ENCODE measurements at regions not wholly inside any gene's neighbourhood (a gene's known extent, or its start where the extent isn't known, plus 50 kb on each side); places are given as distances from the start of the nearest gene placed in this dataset.

DNA sequence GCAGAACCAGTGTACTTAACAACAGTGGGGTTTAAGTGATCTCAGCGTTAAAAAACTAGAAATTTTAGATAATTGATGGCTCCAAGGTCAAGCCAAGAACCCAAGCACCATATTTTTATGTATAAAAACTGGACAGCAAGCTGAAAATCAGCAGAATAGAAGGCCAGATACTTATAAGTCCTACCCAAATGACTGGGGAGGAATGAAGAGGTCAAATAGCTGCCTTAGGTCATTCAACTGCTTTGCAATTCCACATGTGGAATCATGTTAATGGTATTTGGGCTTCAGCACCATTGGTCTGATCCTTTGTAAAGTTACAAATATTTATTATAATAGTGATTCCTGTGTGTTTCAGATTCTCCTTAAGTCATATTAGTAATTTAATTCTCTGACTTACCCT lies 108.4 kb downstream of the FAT3 start:
- Histone ChIP-seq H4K20me1 (ENCODE audit: low read length) (no peaks in the 10 kb centered on the region), H3K9me3 (ENCODE audit: low read length) (no peaks in the 10 kb centered on the region), H3K4me3 (ENCODE audit: low read length) (no peak overlapping the region), H3F3A (ENCODE audit: low read length, unreplicated experiment) (no peaks in the 10 kb centered on the region), H3K27ac (ENCODE audit: low read length) (no peak overlapping the region), H3K27me3 (ENCODE audit: low read length) (no peaks in the 10 kb centered on the region), H3K9me2 (replicated peaks; ENCODE audit: low read length) (no peaks in the 10 kb centered on the region), H3K4me2 (ENCODE audit: low read length) (no peak overlapping the region), H2AFZ (ENCODE audit: low read length) (no peak overlapping the region), H3K36me3 (ENCODE audit: low read depth, low read length) (no peaks in the 10 kb centered on the region), H3K4me1 (ENCODE audit: insufficient read depth, low read length) (peaks cover 5% of the 10 kb centered on the region; the same call in 1 of the 2 replicates), H3K79me2 (ENCODE audit: low read length) (no peaks in the 10 kb centered on the region), H3K9ac (ENCODE audit: low read length) (no peak overlapping the region)
- ATAC-seq (no peak), DNase-seq (no peak)
- ChIA-PET CTCF (no interaction called here), POLR2A (ENCODE audit: unreplicated experiment) (no interaction called here)
- intact Hi-C loops (cut with micrococcal nuclease) = no loop called here
- no TSS peak for BruUV-seq (replicated peaks)
- TF ChIP-seq EZH2phosphoT487 (IDR thresholded peaks at IDR 0.05; ENCODE audit: borderline replicate concordance, low read length) (no peak), EZH2 (IDR thresholded peaks at IDR 0.05; ENCODE audit: low read length, unreplicated experiment) (no peak)
- TF ChIP-seq, protein P1, sequence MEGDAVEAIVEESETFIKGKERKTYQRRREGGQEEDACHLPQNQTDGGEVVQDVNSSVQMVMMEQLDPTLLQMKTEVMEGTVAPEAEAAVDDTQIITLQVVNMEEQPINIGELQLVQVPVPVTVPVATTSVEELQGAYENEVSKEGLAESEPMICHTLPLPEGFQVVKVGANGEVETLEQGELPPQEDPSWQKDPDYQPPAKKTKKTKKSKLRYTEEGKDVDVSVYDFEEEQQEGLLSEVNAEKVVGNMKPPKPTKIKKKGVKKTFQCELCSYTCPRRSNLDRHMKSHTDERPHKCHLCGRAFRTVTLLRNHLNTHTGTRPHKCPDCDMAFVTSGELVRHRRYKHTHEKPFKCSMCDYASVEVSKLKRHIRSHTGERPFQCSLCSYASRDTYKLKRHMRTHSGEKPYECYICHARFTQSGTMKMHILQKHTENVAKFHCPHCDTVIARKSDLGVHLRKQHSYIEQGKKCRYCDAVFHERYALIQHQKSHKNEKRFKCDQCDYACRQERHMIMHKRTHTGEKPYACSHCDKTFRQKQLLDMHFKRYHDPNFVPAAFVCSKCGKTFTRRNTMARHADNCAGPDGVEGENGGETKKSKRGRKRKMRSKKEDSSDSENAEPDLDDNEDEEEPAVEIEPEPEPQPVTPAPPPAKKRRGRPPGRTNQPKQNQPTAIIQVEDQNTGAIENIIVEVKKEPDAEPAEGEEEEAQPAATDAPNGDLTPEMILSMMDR (conservative IDR thresholded peaks at IDR 0.05; ENCODE audit: low read depth, low read length) = no peak

DNA sequence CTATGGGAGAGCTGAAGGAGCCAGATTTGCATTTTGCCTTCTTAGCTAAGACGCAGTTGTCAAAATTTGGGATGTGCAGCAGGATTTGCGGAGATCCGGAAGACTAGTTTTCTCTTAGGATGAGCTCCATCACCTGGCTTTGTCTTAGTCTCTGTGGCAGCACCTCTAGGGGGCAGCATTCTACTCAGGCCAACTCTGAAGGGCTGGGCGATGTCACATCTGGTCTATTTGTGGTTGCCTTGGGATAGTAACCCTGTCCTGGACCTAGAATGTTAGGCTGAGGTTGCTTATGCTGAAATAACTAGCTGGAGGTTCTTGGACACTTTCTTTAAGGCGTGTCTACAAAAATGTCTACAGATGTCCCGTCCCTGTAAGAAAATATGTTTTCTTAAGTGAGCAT lies 116.2 kb downstream of the FAT3 start:
- Histone ChIP-seq H3K27ac (ENCODE audit: low read length) (no peak overlapping the region), H3K9me3 (ENCODE audit: low read length) (no peaks in the 10 kb centered on the region), H3F3A (ENCODE audit: low read length, unreplicated experiment) (no peaks in the 10 kb centered on the region), H3K36me3 (ENCODE audit: low read depth, low read length) (no peaks in the 10 kb centered on the region), H3K4me3 (ENCODE audit: low read length) (no peak overlapping the region), H3K4me1 (ENCODE audit: insufficient read depth, low read length) (no peaks in the 10 kb centered on the region), H3K9ac (ENCODE audit: low read length) (no peak overlapping the region), H4K20me1 (ENCODE audit: low read length) (no peaks in the 10 kb centered on the region), H2AFZ (ENCODE audit: low read length) (no peak overlapping the region), H3K4me2 (ENCODE audit: low read length) (no peak overlapping the region), H3K27me3 (ENCODE audit: low read length) (no peaks in the 10 kb centered on the region), H3K79me2 (ENCODE audit: low read length) (no peaks in the 10 kb centered on the region), H3K9me2 (replicated peaks; ENCODE audit: low read length) (no peaks in the 10 kb centered on the region)
- TF ChIP-seq EZH2phosphoT487 (IDR thresholded peaks at IDR 0.05; ENCODE audit: borderline replicate concordance, low read length) = no peak
- TF ChIP-seq, protein P1 (conservative IDR thresholded peaks at IDR 0.05; ENCODE audit: low read depth, low read length) = peak; percentile 59
- intact Hi-C loops (cut with micrococcal nuclease) = no loop called here
- no TSS peak for BruUV-seq (replicated peaks)
- CTCF ChIA-PET = no interaction called here
- DNase-seq (peak; percentile 25), ATAC-seq (no peak)
- POLR2A ChIA-PET (ENCODE audit: unreplicated experiment) = no interaction called here

DNA sequence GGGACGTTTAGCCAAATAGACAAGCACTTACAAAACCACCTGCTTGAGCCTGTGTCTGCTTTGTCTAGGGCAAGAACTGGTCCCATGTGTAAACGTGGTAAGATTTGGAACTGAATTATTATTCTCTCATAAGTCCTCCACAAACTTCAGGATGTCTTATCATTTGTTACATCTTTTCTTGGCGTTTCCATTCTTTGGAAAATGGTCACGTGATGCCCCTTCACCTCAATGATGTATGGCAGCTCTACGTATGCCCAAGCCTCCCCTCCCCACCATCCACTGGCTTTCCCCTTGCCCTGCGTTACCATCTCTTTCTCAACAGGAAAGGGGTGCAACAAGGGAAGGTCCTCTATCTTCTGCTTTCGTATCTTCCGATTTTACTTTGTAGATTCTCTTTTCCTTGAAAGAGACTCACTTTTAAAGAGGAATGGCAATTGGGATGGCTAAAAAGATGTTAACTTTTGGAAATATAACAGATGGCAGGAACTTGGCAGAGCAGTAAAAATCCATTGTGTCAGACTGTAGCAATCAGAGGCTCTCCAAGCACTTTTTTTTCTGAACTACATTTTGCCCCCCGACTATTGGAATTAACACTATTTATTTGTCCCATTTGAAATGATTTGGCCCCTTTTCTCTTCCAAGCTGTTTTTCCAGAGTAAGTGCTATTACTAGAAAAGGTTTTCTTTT lies 117.6 kb downstream of the FAT3 start:
- Histone ChIP-seq H3F3A (ENCODE audit: low read length, unreplicated experiment) (no peaks in the 10 kb centered on the region), H3K4me3 (ENCODE audit: low read length) (no peak overlapping the region), H3K4me1 (ENCODE audit: insufficient read depth, low read length) (no peaks in the 10 kb centered on the region), H2AFZ (ENCODE audit: low read length) (no peak overlapping the region), H3K9me3 (ENCODE audit: low read length) (no peaks in the 10 kb centered on the region), H3K27me3 (ENCODE audit: low read length) (no peaks in the 10 kb centered on the region), H3K79me2 (ENCODE audit: low read length) (no peaks in the 10 kb centered on the region), H4K20me1 (ENCODE audit: low read length) (no peaks in the 10 kb centered on the region), H3K27ac (ENCODE audit: low read length) (no peak overlapping the region), H3K4me2 (ENCODE audit: low read length) (no peak overlapping the region), H3K9ac (ENCODE audit: low read length) (no peak overlapping the region), H3K36me3 (ENCODE audit: low read depth, low read length) (no peaks in the 10 kb centered on the region), H3K9me2 (replicated peaks; ENCODE audit: low read length) (no peaks in the 10 kb centered on the region)
- ChIA-PET CTCF (no interaction called here), POLR2A (ENCODE audit: unreplicated experiment) (no interaction called here)
- no TSS peak for BruUV-seq (replicated peaks)
- intact Hi-C loops (cut with micrococcal nuclease) = no loop called here
- DNase-seq (no peak), ATAC-seq (no peak)
- TF ChIP-seq EZH2 (IDR thresholded peaks at IDR 0.05; ENCODE audit: low read length, unreplicated experiment) (no peak), EZH2phosphoT487 (IDR thresholded peaks at IDR 0.05; ENCODE audit: borderline replicate concordance, low read length) (no peak)
- TF ChIP-seq, protein P1 (conservative IDR thresholded peaks at IDR 0.05; ENCODE audit: low read depth, low read length) = no peak
